Left lung (tissue), 4 donors: ENCODE measurements at regions not wholly inside any gene's neighbourhood (a gene's known extent, or its start where the extent isn't known, plus 50 kb on each side); places are given as distances from the start of the nearest gene placed in this dataset.

Experiments
- ATAC-seq: fragments of 200-7000 bp; cut with Tn5 transposase; one replicate; pipeline ENCODE4 v1.9.1; 2020; ENCODE audit warnings: moderate library complexity
- DNase-seq, 4 donors: peaks; one replicate each; pipeline ENCODE4 v3.0.0-alpha.2; 2013 to 2020
- H3K27ac ChIP-seq, 2 donors: fragments of 200-600 bp; sonication (generic) in 1 of 2; one replicate each; pipeline versions ENCODE4 v1.5.0 to v1.8.0; 2020 to 2021
- H3K27me3 ChIP-seq, 2 donors: fragments of 200-600 bp; sonication (generic) in 1 of 2; one replicate each; pipeline versions ENCODE4 v1.5.0 to v1.8.0; 2020 to 2021
- H3K36me3 ChIP-seq, 2 donors: fragments of 200-600 bp; sonication (generic) in 1 of 2; one replicate each; pipeline versions ENCODE4 v1.5.0 to v1.8.0; 2020 to 2021
- H3K4me1 ChIP-seq, 2 donors: fragments of 200-600 bp; one replicate each; pipeline ENCODE4 v1.8.0; 2021
- H3K4me3 ChIP-seq, 2 donors: fragments of 200-600 bp; sonication (generic) in 1 of 2; one replicate each; pipeline versions ENCODE4 v1.5.0 to v1.8.0; 2020 to 2021; ENCODE audit warnings: mild to moderate bottlenecking in 1 of 2
- H3K9me3 ChIP-seq, 2 donors: fragments of 200-600 bp; sonication (generic) in 1 of 2; one replicate each; pipeline versions ENCODE4 v1.5.0 to v1.8.0; 2020 to 2021
- intact Hi-C, 2 donors: fragments of 100-400 bp; cut with DNase I; formaldehyde crosslinking; loops; one replicate each; pipeline versions ENCODE4 v1.11.2 to v1.14.2; 2022
- TF ChIP-seq, protein P1 (sequence below), 2 donors: fragments of 200-600 bp; sonication (generic) in 1 of 2; IDR thresholded peaks; one replicate each; pipeline versions ENCODE4 v1.5.0 to v1.8.0; 2021; ENCODE audit warnings: antibody characterized with exemption in 2 of 2
- donor health status: DM: no; HTN: yes; CAD: no.
- donor health status: DM: no; HTN: no; CAD: no.

- TF ChIP-seq, protein P1, sequence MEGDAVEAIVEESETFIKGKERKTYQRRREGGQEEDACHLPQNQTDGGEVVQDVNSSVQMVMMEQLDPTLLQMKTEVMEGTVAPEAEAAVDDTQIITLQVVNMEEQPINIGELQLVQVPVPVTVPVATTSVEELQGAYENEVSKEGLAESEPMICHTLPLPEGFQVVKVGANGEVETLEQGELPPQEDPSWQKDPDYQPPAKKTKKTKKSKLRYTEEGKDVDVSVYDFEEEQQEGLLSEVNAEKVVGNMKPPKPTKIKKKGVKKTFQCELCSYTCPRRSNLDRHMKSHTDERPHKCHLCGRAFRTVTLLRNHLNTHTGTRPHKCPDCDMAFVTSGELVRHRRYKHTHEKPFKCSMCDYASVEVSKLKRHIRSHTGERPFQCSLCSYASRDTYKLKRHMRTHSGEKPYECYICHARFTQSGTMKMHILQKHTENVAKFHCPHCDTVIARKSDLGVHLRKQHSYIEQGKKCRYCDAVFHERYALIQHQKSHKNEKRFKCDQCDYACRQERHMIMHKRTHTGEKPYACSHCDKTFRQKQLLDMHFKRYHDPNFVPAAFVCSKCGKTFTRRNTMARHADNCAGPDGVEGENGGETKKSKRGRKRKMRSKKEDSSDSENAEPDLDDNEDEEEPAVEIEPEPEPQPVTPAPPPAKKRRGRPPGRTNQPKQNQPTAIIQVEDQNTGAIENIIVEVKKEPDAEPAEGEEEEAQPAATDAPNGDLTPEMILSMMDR (IDR thresholded peaks at IDR 0.05) = no peak
- H3K4me1 ChIP-seq = no peaks in the 10 kb centered on the region
- no peaks in the 10 kb centered on the region for H3K27me3 ChIP-seq
- no peak overlapping the region for H3K4me3 ChIP-seq
- no peak overlapping the region for H3K27ac ChIP-seq
- DNase-seq (no peak), ATAC-seq (no peak)
- no peaks in the 10 kb centered on the region for H3K36me3 ChIP-seq
- intact Hi-C loops = no loop called here
- peaks cover 0 to 9% of the 10 kb centered on the region in 2 donors for H3K9me3 ChIP-seq
Observed at GRCh38 chr4:95985791-95986550, 146.1 kb downstream of the PDHA2 start.

DNA sequence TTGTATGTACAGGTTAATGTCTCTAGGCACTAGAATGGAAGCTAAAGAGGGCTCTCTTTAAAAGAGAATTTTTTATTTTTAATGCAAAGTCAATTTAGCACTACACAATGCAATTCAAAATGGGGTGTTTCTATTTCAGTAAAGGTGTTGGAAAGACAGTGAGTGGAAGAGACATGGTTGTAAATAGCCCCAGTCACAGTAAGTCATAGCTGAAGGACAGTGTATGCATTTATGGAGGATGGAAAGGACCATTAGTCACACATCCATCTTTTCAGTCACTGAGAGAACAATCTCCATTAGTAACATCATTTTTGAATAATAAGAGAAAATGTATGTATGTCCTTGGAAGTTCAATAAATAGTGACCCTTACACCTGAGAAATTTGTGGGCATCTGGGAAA lies 148.0 kb downstream of the PDHA2 start:
- DNase-seq (no peak), ATAC-seq (no peak)
- Histone ChIP-seq H3K9me3 (no peaks in the 10 kb centered on the region), H3K4me1 (no peaks in the 10 kb centered on the region), H3K36me3 (no peaks in the 10 kb centered on the region), H3K4me3 (no peak overlapping the region), H3K27me3 (no peaks in the 10 kb centered on the region), H3K27ac (no peak overlapping the region)
- TF ChIP-seq, protein P1 (IDR thresholded peaks at IDR 0.05) = no peak
- intact Hi-C loops = no loop called here

GRCh38 chr4:95998311-95998710 lies 158.4 kb downstream of the PDHA2 start:
- TF ChIP-seq, protein P1 (IDR thresholded peaks at IDR 0.05) = no peak
- intact Hi-C loops = no loop called here
- H3K36me3 ChIP-seq = no peaks in the 10 kb centered on the region
- DNase-seq = no peak
- H3K27me3 ChIP-seq = no peaks in the 10 kb centered on the region
- no peak overlapping the region for H3K4me3 ChIP-seq
- no peak for ATAC-seq
- no peak overlapping the region for H3K27ac ChIP-seq
- no peaks in the 10 kb centered on the region for H3K9me3 ChIP-seq
- H3K4me1 ChIP-seq = no peaks in the 10 kb centered on the region

DNA sequence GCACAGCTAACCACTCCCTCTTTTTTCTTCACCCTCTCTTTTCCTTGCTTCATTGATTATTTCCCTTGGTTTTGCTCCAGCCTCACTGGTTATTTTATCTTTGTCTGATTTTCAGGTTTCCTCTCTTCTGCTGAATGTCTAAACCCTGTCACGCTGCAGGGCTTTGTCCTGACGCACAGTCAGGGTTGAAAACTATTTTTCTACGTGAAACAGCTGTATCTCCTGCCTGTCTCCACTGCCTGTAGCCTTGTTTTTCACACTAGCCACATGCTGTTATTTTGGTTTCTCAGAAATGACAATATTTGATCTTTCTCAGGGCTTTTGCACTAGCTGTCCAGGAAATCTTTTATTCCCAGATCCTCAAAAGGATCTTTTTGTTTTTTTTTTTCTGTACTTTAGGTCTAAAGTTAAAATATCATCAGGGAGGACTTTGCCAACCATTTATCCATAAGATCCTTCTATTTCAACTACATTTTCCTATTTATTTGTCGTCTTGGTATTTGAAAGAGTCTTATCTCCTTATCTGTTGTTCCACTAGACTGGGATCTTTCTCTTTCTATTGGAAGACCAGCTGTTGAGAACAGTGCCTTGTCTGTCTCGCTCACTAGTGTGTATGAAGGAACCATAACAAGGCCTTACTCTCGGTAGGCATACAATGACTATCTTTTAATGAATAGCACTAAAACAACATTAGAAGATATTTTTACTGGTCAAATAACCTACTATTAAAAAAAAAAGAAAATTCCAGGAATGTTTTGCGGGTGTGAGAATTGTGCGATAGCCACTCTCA lies 164.3 kb downstream of the PDHA2 start:
- TF ChIP-seq, protein P1 (IDR thresholded peaks at IDR 0.05) = no peak
- H3K4me1 ChIP-seq = no peaks in the 10 kb centered on the region
- ATAC-seq = no peak
- H3K27me3 ChIP-seq = no peaks in the 10 kb centered on the region
- no peak overlapping the region for H3K4me3 ChIP-seq
- H3K9me3 ChIP-seq = no peaks in the 10 kb centered on the region
- no peak overlapping the region for H3K27ac ChIP-seq
- no peak for DNase-seq
- H3K36me3 ChIP-seq = no peaks in the 10 kb centered on the region
- intact Hi-C loops = no loop called here

DNA sequence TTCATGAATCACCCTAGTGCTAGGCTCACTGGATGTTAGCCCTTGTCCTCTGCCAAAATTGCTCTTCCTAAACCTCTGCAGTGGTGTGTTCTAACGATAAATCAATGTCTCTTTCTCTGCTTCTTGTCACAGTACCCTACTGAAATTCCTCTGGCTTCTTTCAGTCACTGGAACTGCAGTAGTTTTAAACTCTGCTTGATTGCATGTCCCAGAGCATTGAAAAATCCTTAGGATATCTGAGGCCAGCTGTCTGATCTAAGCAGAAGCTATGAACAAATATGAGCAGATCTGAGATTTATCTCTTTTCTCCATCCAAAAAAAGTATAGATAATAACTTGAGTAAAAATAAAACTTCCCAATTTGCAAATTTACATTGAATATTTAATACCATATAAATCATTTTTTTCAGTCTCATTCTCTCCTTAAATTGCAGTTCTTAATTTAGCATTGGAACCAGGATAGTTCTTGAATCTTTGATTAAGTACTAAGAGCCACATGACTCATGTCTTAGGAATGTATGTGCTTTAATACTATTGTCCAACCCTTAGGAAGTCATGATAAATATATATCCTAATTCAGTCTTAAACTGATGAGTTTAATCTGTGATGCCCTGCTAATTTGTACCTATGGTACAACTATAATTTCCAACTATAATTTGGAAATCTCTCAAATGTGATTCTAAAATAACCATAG lies 169.7 kb downstream of the PDHA2 start:
- Histone ChIP-seq H3K36me3 (no peaks in the 10 kb centered on the region), H3K9me3 (peaks cover 0 to 4% of the 10 kb centered on the region in 2 donors), H3K4me1 (no peaks in the 10 kb centered on the region), H3K4me3 (no peak overlapping the region), H3K27me3 (no peaks in the 10 kb centered on the region), H3K27ac (no peak overlapping the region)
- intact Hi-C loops = no loop called here
- no peak for DNase-seq
- ATAC-seq = no peak
- TF ChIP-seq, protein P1 (IDR thresholded peaks at IDR 0.05) = no peak
